ENCODE measurements at regions not wholly inside any gene's neighbourhood (a gene's known extent, or its start where the extent isn't known, plus 50 kb on each side); places are given as distances from the start of the nearest gene placed in this dataset.

- no peaks in the 10 kb centered on the region for H3K36me3 ChIP-seq
- no peak for DNase-seq (ENCODE audit: low spot score in 2 of 2)
- H3K4me1 ChIP-seq, result peaks cover 5 to 17% of the 10 kb centered on the region in 2 donors
- H3K4me3 ChIP-seq, result no peak overlapping the region
- H3K27ac ChIP-seq, result peak overlapping the region in 1 of 2 donors; percentile 20
- intact Hi-C loops (cut with DNase I), result loop anchor here (5.0 kb wide), 1 partner anchor 41 kb away; no protein-coding TSS in a partner anchor
- TF ChIP-seq CTCF (IDR thresholded peaks at IDR 0.05), result no peak
- H3K9me3 ChIP-seq, result no peaks in the 10 kb centered on the region
- H3K27me3 ChIP-seq, result no peaks in the 10 kb centered on the region
Measured at GRCh38 chr4:155481150-155481549, 104.4 kb upstream of the MAP9 start.

GRCh38 chr4:155479835-155480234, 103.1 kb upstream of the MAP9 start:
- H3K27ac ChIP-seq, result peak overlapping the region; percentile 31 to 46

GRCh38 chr4:155478336-155478835, 101.6 kb upstream of the MAP9 start:
- intact Hi-C loops (cut with DNase I), result no loop called here
- Histone ChIP-seq H3K27me3 (no peaks in the 10 kb centered on the region), H3K4me3 (no peak overlapping the region), H3K27ac (peak overlapping the region; percentile 31 to 46), H3K36me3 (no peaks in the 10 kb centered on the region), H3K4me1 (peaks cover 5 to 17% of the 10 kb centered on the region in 2 donors), H3K9me3 (no peaks in the 10 kb centered on the region)
- DNase-seq (ENCODE audit: low spot score in 2 of 2), result no peak
- TF ChIP-seq CTCF (IDR thresholded peaks at IDR 0.05), result no peak

More at GRCh38 chr4:155479835-155480234, 103.1 kb upstream of the MAP9 start:
- Histone ChIP-seq H3K4me1 (peaks cover 5 to 17% of the 10 kb centered on the region in 2 donors), H3K9me3 (no peaks in the 10 kb centered on the region), H3K36me3 (no peaks in the 10 kb centered on the region), H3K27me3 (no peaks in the 10 kb centered on the region), H3K4me3 (no peak overlapping the region)
- no peak for DNase-seq (ENCODE audit: low spot score in 2 of 2)
- no peak for TF ChIP-seq CTCF (IDR thresholded peaks at IDR 0.05)
- intact Hi-C loops (cut with DNase I), result loop anchor here (5.0 kb wide), 1 partner anchor 42 kb away; no protein-coding TSS in a partner anchor

- intact Hi-C loops (cut with DNase I), result no loop called here
- H3K27ac ChIP-seq, result no peak overlapping the region
Measured at GRCh38 chr4:155474758-155475157, 98.0 kb upstream of the MAP9 start.

GRCh38 chr4:155473420-155474095, 96.8 kb upstream of the MAP9 start:
- H3K27ac ChIP-seq, result no peak overlapping the region
- intact Hi-C loops (cut with DNase I), result no loop called here
- no peak for TF ChIP-seq CTCF (IDR thresholded peaks at IDR 0.05)
- no peaks in the 10 kb centered on the region for H3K36me3 ChIP-seq
- H3K4me3 ChIP-seq, result no peak overlapping the region
- H3K27me3 ChIP-seq, result no peaks in the 10 kb centered on the region
- peaks cover 0 to 17% of the 10 kb centered on the region in 2 donors for H3K4me1 ChIP-seq
- H3K9me3 ChIP-seq, result no peaks in the 10 kb centered on the region
- no peak for DNase-seq (ENCODE audit: low spot score in 2 of 2)

More at GRCh38 chr4:155474758-155475157, 98.0 kb upstream of the MAP9 start:
- no peak overlapping the region for H3K4me3 ChIP-seq
- no peaks in the 10 kb centered on the region for H3K9me3 ChIP-seq
- H3K36me3 ChIP-seq, result no peaks in the 10 kb centered on the region
- TF ChIP-seq CTCF (IDR thresholded peaks at IDR 0.05), result no peak
- no peaks in the 10 kb centered on the region for H3K27me3 ChIP-seq
- H3K4me1 ChIP-seq, result peaks cover 5 to 21% of the 10 kb centered on the region in 2 donors
- DNase-seq (ENCODE audit: low spot score in 2 of 2), result no peak

Data from ascending aorta (tissue), 2 donors.